ENCODE measurements at regions not wholly inside any gene's neighbourhood (a gene's known extent, or its start where the extent isn't known, plus 50 kb on each side); places are given as distances from the start of the nearest gene placed in this dataset.

DNA sequence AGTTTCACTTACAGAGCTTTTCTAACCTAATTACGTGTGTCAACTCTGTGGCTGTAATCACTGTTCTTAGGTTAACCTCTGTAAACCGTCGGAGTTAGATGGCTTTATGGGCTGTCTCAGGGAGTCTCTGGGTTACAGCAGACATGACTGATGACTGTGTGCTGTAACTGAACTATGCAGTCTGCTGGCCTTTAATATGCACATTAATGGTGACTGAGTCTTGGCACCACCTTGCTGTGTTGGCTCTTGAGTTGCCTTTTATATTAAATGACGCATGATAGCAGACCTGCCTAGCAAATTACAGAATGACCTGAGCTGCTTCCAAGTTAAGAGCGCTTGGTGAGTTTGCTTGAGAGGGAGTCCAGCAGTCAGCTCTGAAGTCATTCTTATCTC, 90.1 kb downstream of the ACKR3 start:
- TF ChIP-seq POLR2A (IDR thresholded peaks at IDR 0.05; ENCODE audit: low read depth, low read length) (no peak), POU2F2 (IDR thresholded peaks at IDR 0.05; ENCODE audit: low read depth, low read length) (no peak), POLR2AphosphoS5 (IDR thresholded peaks at IDR 0.05; ENCODE audit: low read depth, low read length) (no peak)
